CD4-positive, alpha-beta T cell treated with Interleukin-6 for 4 hours (primary cell): ENCODE measurements at regions not wholly inside any gene's neighbourhood (a gene's known extent, or its start where the extent isn't known, plus 50 kb on each side); places are given as distances from the start of the nearest gene placed in this dataset.
A peak's percentile ranks its signal among the peaks of the same experiment; 100 is the strongest.
"Not testable (repeated sequence)": the region's sequence is repeated elsewhere in the genome, so short reads cannot be mapped to it uniquely, and the experiment has no call there.

ENCODE experiments used
- DNase-seq: peaks from one replicate; pipeline ENCODE4 v3.0.0-alpha.2; 2020; ENCODE audit warnings: mixed read lengths

DNA sequence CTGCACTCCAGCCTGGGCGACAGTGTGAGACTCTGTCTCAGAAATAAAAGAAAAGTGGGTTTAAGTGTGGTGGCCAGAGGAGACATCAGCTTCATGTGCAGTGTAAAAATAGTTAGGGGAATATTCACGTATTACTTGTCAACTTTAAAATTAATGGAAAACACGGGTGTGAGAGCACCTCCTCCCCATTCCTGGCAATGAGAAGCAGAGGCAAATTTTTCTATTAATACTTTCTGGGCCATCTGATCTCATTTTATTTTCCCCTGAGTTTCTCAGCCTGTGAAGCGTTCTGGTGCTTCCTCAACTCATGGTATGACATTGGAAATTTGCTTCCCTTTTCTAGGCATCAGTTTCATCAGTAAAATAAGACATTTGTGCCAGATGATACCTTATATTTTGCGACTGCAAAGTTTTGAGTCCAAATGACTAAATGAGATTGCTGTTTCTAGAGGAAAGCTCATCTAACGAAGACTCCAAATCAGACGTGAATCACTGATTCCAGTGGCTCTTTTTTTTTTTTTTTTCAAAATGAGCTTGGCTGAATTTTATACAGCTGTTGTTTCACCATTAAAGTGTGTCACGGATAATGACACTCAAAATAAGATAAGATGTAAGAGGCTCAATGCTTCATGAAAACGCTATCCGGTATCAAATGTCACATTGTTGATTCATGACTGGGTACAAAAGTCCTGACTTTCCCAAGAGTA is 104.6 kb downstream of the MSX2 start:
- DNase-seq: no peak

DNA sequence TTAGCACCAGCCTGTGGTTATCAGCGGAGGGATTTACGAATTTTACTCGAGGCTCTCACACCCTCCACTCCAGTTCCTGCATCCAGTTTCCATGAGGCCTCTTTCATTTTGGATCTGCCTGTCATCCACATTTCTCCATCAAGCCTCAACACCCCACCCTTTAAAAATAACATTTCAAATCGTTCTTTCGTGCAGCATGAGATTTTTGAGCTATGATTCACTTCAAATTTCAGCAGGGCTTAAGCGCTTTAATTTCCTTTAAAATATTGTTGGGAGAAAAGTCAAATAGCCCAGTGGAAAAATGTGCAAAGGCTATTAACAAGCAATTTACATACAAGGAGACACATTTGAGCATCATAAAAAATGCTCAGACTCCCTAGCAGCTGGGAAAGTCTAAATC is 103.2 kb downstream of the MSX2 start:
- DNase-seq: no peak

DNA sequence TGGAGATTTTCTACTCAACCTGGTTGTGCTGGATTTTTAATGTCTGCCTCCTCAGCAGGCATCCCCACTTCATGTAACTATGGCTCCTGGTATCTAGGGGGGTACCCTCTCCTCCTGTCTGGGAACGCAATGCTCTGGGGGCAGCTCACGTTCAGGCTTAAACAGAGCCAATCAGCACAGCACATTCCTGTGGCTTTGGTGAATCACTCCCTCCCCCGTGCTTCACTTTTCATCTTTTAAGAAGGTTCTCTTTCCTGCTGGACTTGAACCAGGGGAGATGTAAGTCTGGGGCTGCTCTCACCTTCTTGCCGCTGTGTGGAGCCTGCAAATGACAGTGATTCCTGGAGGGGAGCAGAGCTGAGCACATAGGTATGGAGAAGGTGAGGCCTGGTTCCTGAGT is 101.2 kb downstream of the MSX2 start:
- no peak for DNase-seq

DNA sequence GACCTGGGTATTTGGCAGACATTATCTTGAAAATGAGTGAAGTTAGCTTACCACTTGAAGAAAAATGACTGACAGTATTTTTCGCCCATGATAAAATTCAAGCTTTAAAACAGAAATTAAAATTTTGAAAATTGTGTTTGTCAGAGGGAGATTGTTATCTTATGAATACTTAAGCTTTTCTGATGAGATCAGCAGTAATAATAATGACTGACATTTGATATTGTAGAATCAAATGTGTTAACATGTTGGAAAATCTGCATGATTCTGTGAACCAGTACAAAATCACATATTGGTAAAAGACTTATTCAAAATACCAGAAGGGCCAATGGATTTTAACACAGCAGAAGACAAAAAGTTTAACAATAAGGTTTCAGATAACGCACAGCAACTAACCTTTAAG is 94.0 kb downstream of the MSX2 start:
- no peak for DNase-seq

DNA sequence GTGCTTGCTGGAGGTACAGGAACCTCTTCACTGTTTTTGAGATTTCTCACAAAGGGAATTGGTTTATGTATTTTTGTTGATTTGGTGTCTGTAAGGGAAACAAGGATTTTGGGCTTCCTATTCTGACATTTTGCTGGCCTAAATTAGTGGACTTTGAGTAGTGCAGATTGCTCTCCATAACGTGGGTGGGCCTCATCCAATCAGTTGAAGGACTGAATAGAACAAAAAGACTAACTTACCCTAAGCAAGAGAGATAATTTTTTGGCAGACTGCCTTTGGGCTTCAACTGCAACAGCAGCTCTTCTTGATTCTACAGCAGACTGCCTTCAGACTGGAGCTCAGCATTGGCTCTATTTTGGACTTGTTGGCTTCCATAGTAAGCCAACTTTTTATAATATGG is 93.2 kb downstream of the MSX2 start:
- no peak for DNase-seq

DNA sequence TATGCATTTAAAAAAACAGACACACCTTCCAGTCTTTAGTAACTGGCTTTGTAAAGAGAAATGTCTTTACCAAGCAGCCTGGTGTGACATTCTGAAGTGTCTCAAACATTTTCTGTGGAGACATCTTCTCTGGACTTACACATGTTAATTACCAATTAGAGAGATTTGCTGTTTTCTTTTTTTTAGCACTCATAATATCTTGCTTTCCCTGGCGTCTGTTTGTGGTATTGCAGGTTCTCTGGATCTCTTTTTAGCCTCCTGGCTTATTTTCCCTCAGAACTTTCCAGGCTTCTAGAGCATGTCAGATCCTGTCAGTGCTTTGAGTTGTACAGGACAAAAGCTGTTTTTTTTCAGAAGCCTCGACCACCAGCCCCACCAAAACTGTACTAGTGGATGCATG is 92.5 kb downstream of the MSX2 start:
- DNase-seq: no peak

DNA sequence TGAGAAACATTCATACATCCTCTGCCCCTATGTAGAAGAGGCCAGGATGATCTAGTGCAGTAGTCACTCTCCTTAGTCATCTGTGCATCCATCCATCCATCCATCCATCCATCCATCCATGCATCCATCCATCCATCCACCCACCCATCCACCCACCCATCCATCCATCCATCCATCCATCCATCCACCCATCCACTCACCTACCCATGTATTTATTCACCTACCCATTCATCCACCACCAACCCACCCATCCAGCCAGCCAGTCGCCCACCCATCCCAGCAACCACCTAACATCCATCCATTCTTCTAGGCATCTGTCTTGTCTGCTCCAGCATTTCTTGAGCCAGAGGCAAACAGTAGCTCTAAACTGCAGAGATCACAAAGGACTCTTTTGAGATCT is 87.1 kb downstream of the MSX2 start:
- no peak for DNase-seq

DNA sequence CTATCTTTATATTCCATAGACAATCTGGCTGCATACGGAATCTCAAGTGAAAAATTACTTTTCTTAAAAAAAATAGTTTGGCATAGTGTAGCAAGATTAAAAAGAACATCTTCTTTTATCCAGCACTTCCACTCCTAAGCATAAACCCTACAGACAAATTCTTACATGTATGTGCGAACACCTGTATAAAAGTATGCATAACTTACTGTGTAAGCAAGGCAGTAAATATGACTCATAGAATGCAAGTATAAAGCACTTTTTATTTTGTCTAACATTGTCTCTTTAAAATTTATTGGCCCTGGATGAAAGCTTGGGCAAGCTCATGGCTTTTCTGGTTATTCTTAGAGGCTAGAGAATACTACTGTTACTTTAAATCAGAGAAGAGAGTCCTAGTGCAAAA is 86.4 kb downstream of the MSX2 start:
- no peak for DNase-seq

DNA sequence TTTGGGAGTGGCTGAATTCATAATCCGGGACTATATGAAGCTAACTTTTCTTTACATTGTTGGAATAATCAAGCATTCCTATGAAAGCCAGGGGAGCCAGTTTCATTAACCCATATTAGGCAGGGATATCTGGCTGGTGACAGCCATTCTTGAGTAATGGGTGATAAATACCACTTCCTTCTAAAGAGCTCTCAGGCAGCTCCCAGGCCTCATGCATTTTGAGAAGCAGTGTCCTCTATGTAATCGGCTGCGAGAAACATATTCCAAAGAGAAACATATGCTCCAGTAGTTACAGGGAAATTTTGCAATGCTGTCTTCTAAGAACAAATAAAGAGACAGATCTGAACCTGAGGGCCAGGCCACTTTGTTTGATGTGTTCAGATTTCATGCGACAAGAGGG is 83.1 kb downstream of the MSX2 start:
- DNase-seq: no peak

DNA sequence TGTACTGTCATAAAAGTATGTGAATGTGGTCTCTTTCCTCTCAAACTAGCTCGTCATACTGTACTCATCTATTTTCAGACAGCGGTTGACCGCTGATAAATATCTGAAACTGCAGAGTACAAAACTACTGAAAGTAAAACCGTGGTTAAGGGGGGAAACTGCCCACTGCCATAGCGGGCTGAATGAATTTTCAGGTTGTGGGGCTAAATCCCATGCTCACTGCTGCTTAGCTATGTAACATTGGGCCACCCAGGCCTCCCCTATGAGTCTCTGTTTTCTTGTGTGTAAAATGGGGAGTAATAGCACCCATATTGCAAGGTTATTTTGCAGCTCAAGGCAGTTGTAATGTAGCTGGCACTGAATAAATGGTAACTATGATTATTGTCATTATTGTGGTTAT is 82.3 kb downstream of the MSX2 start:
- DNase-seq: no peak

DNA sequence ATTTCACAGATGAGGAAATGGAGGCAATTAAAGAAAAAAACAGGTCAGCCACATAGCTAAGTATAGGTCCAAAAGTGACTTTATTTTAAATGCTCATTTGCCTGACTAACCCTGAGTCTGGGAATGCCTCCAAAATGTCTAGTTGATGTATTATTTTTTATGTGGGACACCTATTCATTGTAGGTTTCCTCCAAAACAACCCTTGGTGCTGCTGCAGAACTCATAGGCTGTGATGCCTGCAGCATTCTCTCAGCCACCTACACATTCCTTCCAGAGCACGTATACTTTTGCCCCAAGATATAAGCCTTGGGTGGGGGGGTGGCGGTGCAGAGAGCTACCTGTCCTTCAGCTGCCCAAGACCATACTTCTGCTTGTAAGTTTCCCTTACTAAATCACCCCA is 77.4 kb downstream of the MSX2 start:
- DNase-seq: no peak

DNA sequence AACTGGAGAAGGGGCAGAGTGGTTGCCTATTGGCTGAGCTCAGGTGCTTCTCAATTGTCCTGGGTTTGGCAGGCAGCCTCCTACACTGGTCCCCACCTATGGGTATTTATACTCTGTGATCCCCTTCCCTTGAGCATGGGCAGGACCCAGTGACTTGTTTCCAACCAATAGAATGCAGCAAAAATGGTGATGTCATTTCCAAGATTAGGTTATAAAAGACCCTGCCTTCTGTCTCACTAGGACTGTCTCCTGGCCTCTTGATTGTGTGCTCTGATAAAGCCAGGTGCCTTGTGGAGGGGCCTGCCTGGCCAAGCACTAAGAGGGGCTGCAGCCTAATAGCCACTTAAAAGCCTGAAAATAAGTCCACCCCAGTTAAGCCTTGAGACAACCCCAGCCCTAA is 76.1 kb downstream of the MSX2 start:
- no peak for DNase-seq

DNA sequence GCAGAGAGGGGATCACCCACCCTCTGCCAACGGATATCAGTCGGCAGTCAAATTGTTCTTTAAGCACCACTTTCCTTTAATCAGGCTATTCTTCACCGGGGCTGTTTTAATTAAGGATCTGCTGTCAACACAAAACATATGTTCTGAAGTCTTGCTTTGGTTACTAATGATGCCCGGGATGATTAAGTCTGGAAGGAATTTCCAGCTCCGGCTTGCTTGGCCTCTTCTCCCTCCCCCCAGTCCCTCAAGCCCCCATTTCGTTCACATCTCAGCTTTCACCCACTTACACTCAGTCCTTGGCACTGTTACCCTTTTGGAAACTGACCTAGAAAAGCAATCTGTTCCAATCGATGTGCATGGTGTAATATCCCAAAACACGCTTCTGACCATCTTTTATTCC is 74.7 kb downstream of the MSX2 start:
- DNase-seq: no peak

DNA sequence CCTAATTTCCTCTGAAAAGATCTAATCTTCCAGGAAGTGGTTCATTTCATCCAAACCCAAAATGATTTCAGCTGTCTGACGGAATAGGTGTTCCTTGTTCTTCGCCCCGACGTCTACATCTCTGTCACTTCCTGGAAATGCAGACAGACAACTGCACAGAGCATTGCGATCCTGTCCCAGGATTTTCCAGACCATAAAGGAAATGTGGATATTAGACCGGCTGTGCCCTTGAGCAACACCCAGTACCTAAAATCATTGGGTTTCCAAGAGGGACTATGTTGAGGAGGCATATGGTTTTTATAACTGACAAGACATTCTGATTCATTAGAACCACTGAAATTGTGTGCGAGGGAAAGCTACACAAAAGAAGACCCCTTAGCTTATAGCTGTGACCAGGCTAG is 74.2 kb downstream of the MSX2 start:
- no peak for DNase-seq

DNA sequence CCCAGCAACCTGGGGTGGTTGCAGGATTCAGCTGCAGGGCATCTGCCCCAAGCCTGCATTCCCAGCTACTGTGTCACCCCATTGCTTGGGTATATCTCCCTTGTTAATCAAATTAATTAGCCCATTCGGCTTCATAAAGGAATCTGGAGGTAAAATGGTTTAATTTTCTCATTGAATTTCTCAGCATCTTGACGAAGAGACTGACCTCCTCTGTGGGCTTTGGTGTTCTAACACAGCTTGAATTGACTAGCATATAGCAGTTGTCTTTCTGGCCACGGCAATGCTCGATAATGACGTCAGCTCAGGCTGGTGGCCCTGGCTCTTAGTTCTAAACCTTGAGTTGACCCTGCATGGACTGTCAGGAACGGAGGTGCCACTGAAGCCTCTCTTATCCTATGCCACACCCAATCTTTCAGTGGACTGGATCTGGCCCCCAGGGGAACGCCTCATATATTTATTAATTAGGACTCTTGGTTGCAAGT is 72.4 kb downstream of the MSX2 start:
- DNase-seq: no peak

DNA sequence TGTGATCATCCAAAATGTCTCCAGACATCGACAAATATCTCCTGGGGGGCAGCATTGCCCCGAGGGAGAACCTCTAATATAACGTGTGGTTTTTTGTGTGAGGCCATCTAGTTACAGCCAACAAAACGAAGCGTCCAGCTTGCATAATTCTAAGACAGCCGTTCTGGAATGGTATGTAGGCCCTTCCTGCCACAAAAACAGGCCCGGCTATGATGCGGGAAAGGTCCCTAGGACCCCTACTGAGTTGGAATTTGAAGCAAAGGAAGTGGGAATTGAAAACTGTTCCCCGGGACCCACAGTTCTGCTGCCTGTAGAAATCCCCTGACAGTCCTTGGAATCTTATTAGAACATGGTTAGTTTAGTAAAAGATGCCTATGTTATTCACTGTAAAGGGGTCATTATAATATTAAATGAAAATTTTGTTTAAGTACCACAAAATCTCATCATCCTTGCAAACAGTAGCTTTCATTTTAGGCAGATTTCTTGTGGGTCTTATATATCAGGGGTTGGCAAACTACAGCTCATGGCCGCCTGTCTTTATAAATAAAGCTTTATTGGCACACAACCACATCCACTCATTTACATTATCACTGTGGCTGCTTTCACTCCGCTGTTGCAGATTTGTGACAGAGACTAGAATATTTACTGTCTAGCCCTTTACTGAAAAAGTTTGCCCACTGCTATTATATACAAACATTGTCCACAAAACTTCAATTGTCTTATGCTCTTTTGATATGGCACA is 70.7 kb downstream of the MSX2 start:
- no peak for DNase-seq

DNA sequence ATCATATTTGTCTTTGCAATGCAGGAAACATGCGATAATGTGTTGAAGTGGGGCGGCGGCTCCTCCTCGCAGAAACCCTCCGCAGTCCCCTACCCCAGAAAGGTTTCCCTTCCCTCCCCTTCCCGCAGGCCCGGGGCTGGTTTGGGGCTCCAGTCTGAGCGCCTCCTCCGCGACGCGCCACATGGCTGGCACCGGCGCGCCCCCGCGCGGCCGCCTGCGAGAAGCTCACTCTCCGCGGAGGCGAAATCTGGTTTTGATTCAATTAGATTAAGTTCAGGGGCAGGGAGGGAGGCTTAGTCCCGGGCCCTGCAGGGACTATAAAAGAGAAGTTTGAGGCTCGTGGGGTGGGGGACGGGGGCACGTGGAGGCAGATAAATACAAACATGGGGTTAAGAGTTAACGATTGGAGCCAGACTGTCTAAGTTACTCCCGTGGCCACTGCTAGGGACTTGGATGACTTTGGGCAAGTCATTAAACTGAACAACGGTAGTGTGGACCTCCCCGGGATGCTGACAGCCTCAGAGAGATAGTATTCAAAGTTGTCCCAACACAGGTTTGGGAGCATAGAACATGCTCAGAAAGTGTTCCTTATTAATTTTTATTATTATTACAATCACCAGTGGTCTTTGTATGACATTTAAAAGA is 69.4 kb downstream of the MSX2 start:
- DNase-seq: peak; percentile 19

DNA sequence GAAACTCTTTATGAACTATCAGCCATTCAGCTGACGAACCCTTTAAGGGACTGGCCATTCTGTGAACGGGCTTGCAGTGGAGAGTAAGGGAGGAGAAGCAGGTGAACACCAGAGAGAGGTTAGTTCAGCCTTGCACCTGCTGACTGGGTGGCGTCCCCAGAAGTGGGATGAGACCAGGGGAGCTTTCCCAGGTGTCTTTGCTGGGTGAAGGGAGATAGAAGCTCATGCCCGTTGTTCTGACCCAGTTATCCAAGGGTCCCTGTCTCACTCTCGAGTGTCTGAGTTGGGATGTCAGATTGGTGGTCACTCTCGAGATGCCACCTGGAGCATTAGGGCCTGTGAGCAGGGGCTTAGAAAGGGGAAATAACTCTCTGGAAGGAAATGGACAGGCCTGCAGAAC is 68.7 kb downstream of the MSX2 start:
- no peak for DNase-seq

DNA sequence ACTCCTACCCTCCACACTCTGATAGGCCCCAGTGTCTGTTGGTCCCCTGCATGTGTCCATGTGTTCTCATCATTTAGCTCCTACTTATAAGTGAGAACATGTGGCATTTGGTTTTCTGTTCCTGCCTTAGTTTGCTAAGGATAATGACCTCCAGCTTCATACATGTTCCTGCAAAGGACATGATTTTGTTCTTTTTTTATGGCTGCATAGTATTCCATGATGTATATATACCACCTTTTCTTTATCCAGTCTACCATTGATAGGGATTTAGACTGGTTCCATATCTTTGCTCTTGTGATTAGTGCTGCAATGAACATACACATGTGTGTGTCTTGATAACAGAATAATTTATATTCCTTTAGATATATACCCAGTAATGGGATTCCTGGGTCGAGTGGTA is 67.9 kb downstream of the MSX2 start:
- DNase-seq: not testable (repeated sequence)

DNA sequence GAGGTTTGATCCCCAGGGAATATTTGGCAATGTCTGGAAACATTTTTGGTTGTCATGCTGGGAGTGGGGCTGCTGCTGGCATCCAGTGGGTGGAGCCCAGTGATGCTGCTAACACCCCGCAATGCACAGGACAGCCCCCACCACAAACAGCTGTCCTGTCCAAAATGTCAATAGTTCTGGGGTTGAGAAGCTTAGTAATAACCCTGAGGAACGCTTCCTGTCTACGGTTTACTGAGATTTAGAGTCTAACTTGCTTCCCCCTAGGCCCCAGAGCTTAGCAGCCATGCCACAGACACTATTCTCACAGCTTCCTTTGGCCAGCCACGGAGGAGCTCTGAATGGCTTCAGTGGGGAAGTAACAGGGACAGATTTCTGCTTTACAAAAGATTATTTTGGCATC is 66.5 kb downstream of the MSX2 start:
- no peak for DNase-seq

DNA sequence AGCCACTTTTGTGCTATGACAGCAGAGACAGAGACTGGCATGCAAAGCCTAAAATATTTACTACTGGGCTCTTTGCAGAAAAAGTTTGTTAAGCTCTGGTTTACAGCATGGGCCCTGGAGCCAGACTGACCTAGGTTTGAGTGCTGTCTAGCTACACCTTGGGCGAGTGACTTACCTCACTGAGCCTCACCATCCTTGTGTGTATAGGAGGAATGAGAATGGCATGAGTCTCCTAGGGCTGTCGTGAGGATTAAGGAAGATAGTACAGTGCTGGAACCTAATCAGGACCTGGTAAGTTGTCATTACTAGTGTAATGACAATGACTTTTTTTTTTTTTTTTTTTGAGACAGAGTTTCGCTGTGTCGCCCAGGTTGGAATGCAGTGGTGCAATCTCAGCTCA is 65.2 kb downstream of the MSX2 start:
- no peak for DNase-seq

DNA sequence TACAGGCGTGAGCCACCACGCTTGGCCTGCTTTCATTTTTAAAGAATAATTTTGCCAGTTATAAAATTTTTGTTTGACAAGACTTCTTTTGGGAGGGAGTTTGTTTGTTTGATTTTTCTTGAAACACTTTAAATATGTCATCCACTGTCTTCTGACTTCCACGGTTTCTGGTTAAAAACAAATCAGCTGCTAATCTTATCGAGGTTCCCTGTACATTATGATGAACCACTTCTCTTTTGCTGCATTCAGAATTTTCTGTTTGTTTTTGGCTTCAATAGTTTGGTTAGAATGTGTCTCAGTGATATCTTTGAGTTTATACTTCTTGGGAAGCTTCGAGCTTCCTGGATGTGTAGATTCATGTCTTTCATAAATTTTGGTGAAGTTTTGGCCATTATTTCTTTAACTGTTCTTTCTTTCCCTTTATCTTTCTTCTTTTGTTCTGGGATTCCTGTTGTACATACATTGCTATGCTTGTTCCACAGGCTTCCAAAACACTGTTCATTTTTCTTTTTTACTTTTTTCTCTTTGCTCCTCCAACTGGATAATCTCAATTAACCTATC is 60.8 kb downstream of the MSX2 start:
- no peak for DNase-seq
